GM18499 (cell line): ENCODE measurements at regions not wholly inside any gene's neighbourhood (a gene's known extent, or its start where the extent isn't known, plus 50 kb on each side); places are given as distances from the start of the nearest gene placed in this dataset.
"Not testable (repeated sequence)": the region's sequence is repeated elsewhere in the genome, so short reads cannot be mapped to it uniquely, and the experiment has no call there.

Source experiments
- ATAC-seq: cut with Tn5 transposase; IDR thresholded peaks from one replicate; pipeline ENCODE4 v1.9.1; 2021; ENCODE audit warnings: moderate number of reproducible peaks; ENCODE audit not compliant: insufficient read depth, unreplicated experiment

- no peak for ATAC-seq
Observed at GRCh38 chr5:174528821-174529544, 195.4 kb upstream of the MSX2 start.

GRCh38 chr5:174529925-174530681, 194.3 kb upstream of the MSX2 start:
- no peak for ATAC-seq

- ATAC-seq = no peak
Observed at GRCh38 chr5:174531782-174532191, 192.6 kb upstream of the MSX2 start.

GRCh38 chr5:174532455-174533453, 191.6 kb upstream of the MSX2 start:
- ATAC-seq = no peak

GRCh38 chr5:174533751-174534241, 190.6 kb upstream of the MSX2 start:
- ATAC-seq = no peak

- ATAC-seq = no peak
Observed at GRCh38 chr5:174535669-174536068, 188.7 kb upstream of the MSX2 start.

GRCh38 chr5:174539823-174540222, 184.6 kb upstream of the MSX2 start:
- ATAC-seq = not testable (repeated sequence)

- ATAC-seq = no peak
Observed at GRCh38 chr5:174542037-174542436, 182.3 kb upstream of the MSX2 start.

GRCh38 chr5:174542471-174542870, 181.9 kb upstream of the MSX2 start:
- no peak for ATAC-seq

GRCh38 chr5:174545926-174546325, 178.5 kb upstream of the MSX2 start:
- ATAC-seq = no peak

GRCh38 chr5:174547814-174548213, 176.6 kb upstream of the MSX2 start:
- no peak for ATAC-seq

GRCh38 chr5:174549254-174549653, 175.1 kb upstream of the MSX2 start:
- ATAC-seq = no peak

GRCh38 chr5:174550026-174550425, 174.4 kb upstream of the MSX2 start:
- no peak for ATAC-seq

- no peak for ATAC-seq
Observed at GRCh38 chr5:174552428-174552827, 172.0 kb upstream of the MSX2 start.

- no peak for ATAC-seq
Observed at GRCh38 chr5:174553556-174553955, 170.8 kb upstream of the MSX2 start.

- ATAC-seq = no peak
Observed at GRCh38 chr5:174555726-174556125, 168.7 kb upstream of the MSX2 start.

- ATAC-seq = no peak
Observed at GRCh38 chr5:174556756-174557155, 167.6 kb upstream of the MSX2 start.

GRCh38 chr5:174558190-174558589, 166.2 kb upstream of the MSX2 start:
- ATAC-seq = no peak

- no peak for ATAC-seq
Observed at GRCh38 chr5:174559141-174559540, 165.2 kb upstream of the MSX2 start.

GRCh38 chr5:174559566-174560090, 164.8 kb upstream of the MSX2 start:
- no peak for ATAC-seq
